Kidney capillary endothelial cell (primary cell): ENCODE measurements at regions not wholly inside any gene's neighbourhood (a gene's known extent, or its start where the extent isn't known, plus 50 kb on each side); places are given as distances from the start of the nearest gene placed in this dataset.

ENCODE experiments used
- DNase-seq: peaks from one replicate; pipeline ENCODE4 v3.0.0-alpha.2; 2018; ENCODE audit warnings: low spot score

GRCh38 chr20:61161726-61162390 lies 90.2 kb upstream of the CDH4 start:
- no peak for DNase-seq

- no peak for DNase-seq
Measured at GRCh38 chr20:61162451-61162850, 89.6 kb upstream of the CDH4 start.

- DNase-seq: no peak
Measured at GRCh38 chr20:61163031-61163430, 89.0 kb upstream of the CDH4 start.

- DNase-seq: no peak
Measured at GRCh38 chr20:61166324-61166723, 85.7 kb upstream of the CDH4 start.

GRCh38 chr20:61168605-61169004 lies 83.5 kb upstream of the CDH4 start:
- no peak for DNase-seq

GRCh38 chr20:61169874-61170273 lies 82.2 kb upstream of the CDH4 start:
- no peak for DNase-seq

GRCh38 chr20:61170496-61171320 lies 81.4 kb upstream of the CDH4 start:
- no peak for DNase-seq

GRCh38 chr20:61173267-61173666 lies 78.8 kb upstream of the CDH4 start:
- DNase-seq: no peak

GRCh38 chr20:61173961-61174725 lies 77.9 kb upstream of the CDH4 start:
- DNase-seq: no peak

GRCh38 chr20:61176874-61177273 lies 75.2 kb upstream of the CDH4 start:
- DNase-seq: no peak

GRCh38 chr20:61178551-61179071 lies 73.5 kb upstream of the CDH4 start:
- no peak for DNase-seq

- no peak for DNase-seq
Measured at GRCh38 chr20:61184194-61184593, 67.9 kb upstream of the CDH4 start.

- no peak for DNase-seq
Measured at GRCh38 chr20:61185181-61185580, 66.9 kb upstream of the CDH4 start.

GRCh38 chr20:61185841-61186601 lies 66.0 kb upstream of the CDH4 start:
- DNase-seq: peak; percentile 38

GRCh38 chr20:61186771-61187472 lies 65.1 kb upstream of the CDH4 start:
- no peak for DNase-seq

GRCh38 chr20:61189534-61189933 lies 62.5 kb upstream of the CDH4 start:
- DNase-seq: no peak

GRCh38 chr20:61191096-61191495 lies 61.0 kb upstream of the CDH4 start:
- DNase-seq: no peak

GRCh38 chr20:61192337-61192950 lies 59.6 kb upstream of the CDH4 start:
- no peak for DNase-seq

GRCh38 chr20:61193164-61193563 lies 58.9 kb upstream of the CDH4 start:
- DNase-seq: no peak
